K562 (cell line): ENCODE measurements at regions not wholly inside any gene's neighbourhood (a gene's known extent, or its start where the extent isn't known, plus 50 kb on each side); places are given as distances from the start of the nearest gene placed in this dataset.

Experiments used
- CBX2 ChIP-seq: fragments of 200-600 bp; sonication (generic); IDR thresholded peaks from one replicate; pipeline ENCODE4 v1.6.1; 2012; ENCODE audit warnings: mild to moderate bottlenecking, low read length, inconsistent platforms; ENCODE audit not compliant: insufficient read depth, poor library complexity, severe bottlenecking
- COPS2 ChIP-seq: fragments of 450-650 bp; conservative IDR thresholded peaks from 2 replicates; pipeline ENCODE4 v1.6.1; 2016; ENCODE audit warnings: mild to moderate bottlenecking, moderate library complexity
- DMBX1 ChIP-seq: fragments of 250-450 bp; sonication (Bioruptor Pico); IDR thresholded peaks from 2 replicates; pipeline ENCODE4 v1.8.0; 2022; ENCODE audit warnings: inconsistent platforms, mild to moderate bottlenecking, moderate library complexity, borderline replicate concordance
- ETV6 ChIP-seq, 3 experiments: fragments of 150-350 bp in 1 of 3; sonication (generic) in 1 of 3; formaldehyde crosslinking in 1 of 3; IDR thresholded peaks; 2 replicates each; pipeline versions ENCODE4 v1.6.1 to v1.8.0; 2014 to 2022; ENCODE audit warnings: borderline replicate concordance in 2 of 3, low read depth in 2 of 3, antibody characterized with exemption in 1 of 3, low read length in 1 of 3, mild to moderate bottlenecking in 1 of 3, missing genetic modification reagents in 1 of 3
- GTF2E2 ChIP-seq: fragments of 200-800 bp; sonication (Bioruptor generic); IDR thresholded peaks from 2 replicates; pipeline ENCODE4 v1.6.1; 2016; ENCODE audit warnings: missing genetic modification characterization, missing compliant biosample characterization
- HDAC8 ChIP-seq: fragments of 450-650 bp; IDR thresholded peaks from 2 replicates; pipeline ENCODE4 v1.6.1; 2016; ENCODE audit warnings: mild to moderate bottlenecking, missing genetic modification characterization, moderate library complexity, missing compliant biosample characterization
- JUN ChIP-seq, 2 experiments: sonication (generic) in 1 of 2; formaldehyde crosslinking in 1 of 2; IDR thresholded peaks; 2 replicates each; pipeline versions ENCODE4 v1.6.1 to v1.8.0; 2012 to 2022; ENCODE audit warnings: borderline replicate concordance in 2 of 2, mild to moderate bottlenecking in 2 of 2, improper control_type of control experiment in 1 of 2, low read depth in 1 of 2, low read length in 1 of 2, missing genetic modification reagents in 1 of 2
- L3MBTL2 ChIP-seq: fragments of 450-650 bp; IDR thresholded peaks from 2 replicates; pipeline ENCODE4 v1.6.1; 2016; ENCODE audit warnings: mild to moderate bottlenecking, moderate library complexity
- MYC ChIP-seq, 2 experiments: fragments of 250-450 bp in 1 of 2; sonication (Bioruptor Pico) in 1 of 2; IDR thresholded peaks; 2 replicates each; pipeline versions ENCODE4 v1.5.1 to v1.6.1; 2012 to 2021; ENCODE audit warnings: low read depth in 2 of 2, borderline replicate concordance in 1 of 2, improper control_type of control experiment in 1 of 2, low read length in 1 of 2, mild to moderate bottlenecking in 1 of 2, moderate library complexity in 1 of 2
- NELFE ChIP-seq: IDR thresholded peaks from 2 replicates; pipeline ENCODE4 v1.6.1; 2011; ENCODE audit warnings: mild to moderate bottlenecking; ENCODE audit not compliant: insufficient read depth, insufficient read length
- NFIC ChIP-seq: fragments of 450-650 bp; IDR thresholded peaks from 2 replicates; pipeline ENCODE4 v1.6.1; 2017; ENCODE audit warnings: mild to moderate bottlenecking, inconsistent platforms
- NFYB ChIP-seq: IDR thresholded peaks from 2 replicates; pipeline ENCODE4 v1.6.1; 2011; ENCODE audit warnings: mild to moderate bottlenecking, moderate library complexity; ENCODE audit not compliant: insufficient read length; ENCODE audit errors: extremely low read depth
- POU5F1 ChIP-seq: fragments of 150-350 bp; IDR thresholded peaks from 2 replicates; pipeline ENCODE4 v1.6.1; 2014; ENCODE audit warnings: borderline replicate concordance, low read length, low read depth, mild to moderate bottlenecking; ENCODE audit not compliant: partially characterized antibody
- SREBF2 ChIP-seq: sonication (generic); formaldehyde crosslinking; IDR thresholded peaks from 2 replicates; pipeline ENCODE4 v1.4.0; 2020; ENCODE audit warnings: mild to moderate bottlenecking, missing genetic modification reagents
- SRSF7 ChIP-seq: fragments of 200-400 bp; formaldehyde crosslinking; optimal IDR thresholded peaks from 2 replicates; pipeline ENCODE3; 2017; ENCODE audit warnings: mild to moderate bottlenecking, low read depth, low read length
- U2AF1 ChIP-seq: fragments of 200-400 bp; formaldehyde crosslinking; optimal IDR thresholded peaks from 2 replicates; pipeline ENCODE3; 2017; ENCODE audit warnings: mild to moderate bottlenecking, low read depth, low read length, moderate library complexity
- XRCC5 ChIP-seq: fragments of 200-400 bp; formaldehyde crosslinking; IDR thresholded peaks from 2 replicates; pipeline ENCODE4 v1.6.1; 2017; ENCODE audit warnings: low read depth, mild to moderate bottlenecking, low read length
- ZNF134 ChIP-seq: fragments of 250-450 bp; sonication (Bioruptor Pico); conservative IDR thresholded peaks from 2 replicates; pipeline ENCODE4 v1.4.0; 2020
- ZNF589 ChIP-seq: fragments of 200-800 bp; sonication (Bioruptor generic); IDR thresholded peaks from 2 replicates; pipeline ENCODE4 v1.6.1; 2016; ENCODE audit warnings: low read depth, missing genetic modification characterization, missing compliant biosample characterization
- TF ChIP-seq, protein P1 (sequence below): fragments of 450-650 bp; IDR thresholded peaks from 2 replicates; pipeline ENCODE4 v1.6.1; 2017; ENCODE audit warnings: mild to moderate bottlenecking, moderate library complexity
- TF ChIP-seq, protein P2 (sequence below), 2 experiments: fragments of 450-650 bp in 1 of 2; sonication (generic) in 1 of 2; formaldehyde crosslinking; conservative IDR thresholded peaks; 2 replicates each; pipeline versions ENCODE4 v1.4.0 to v1.8.1; 2020 to 2022; ENCODE audit warnings: mild to moderate bottlenecking in 1 of 2, missing genetic modification reagents in 1 of 2
- TF ChIP-seq, protein P3 (sequence below): fragments of 450-650 bp; IDR thresholded peaks from 2 replicates; pipeline ENCODE4 v1.6.1; 2018; ENCODE audit warnings: mild to moderate bottlenecking, low read depth; ENCODE audit not compliant: partially characterized antibody

DNA sequence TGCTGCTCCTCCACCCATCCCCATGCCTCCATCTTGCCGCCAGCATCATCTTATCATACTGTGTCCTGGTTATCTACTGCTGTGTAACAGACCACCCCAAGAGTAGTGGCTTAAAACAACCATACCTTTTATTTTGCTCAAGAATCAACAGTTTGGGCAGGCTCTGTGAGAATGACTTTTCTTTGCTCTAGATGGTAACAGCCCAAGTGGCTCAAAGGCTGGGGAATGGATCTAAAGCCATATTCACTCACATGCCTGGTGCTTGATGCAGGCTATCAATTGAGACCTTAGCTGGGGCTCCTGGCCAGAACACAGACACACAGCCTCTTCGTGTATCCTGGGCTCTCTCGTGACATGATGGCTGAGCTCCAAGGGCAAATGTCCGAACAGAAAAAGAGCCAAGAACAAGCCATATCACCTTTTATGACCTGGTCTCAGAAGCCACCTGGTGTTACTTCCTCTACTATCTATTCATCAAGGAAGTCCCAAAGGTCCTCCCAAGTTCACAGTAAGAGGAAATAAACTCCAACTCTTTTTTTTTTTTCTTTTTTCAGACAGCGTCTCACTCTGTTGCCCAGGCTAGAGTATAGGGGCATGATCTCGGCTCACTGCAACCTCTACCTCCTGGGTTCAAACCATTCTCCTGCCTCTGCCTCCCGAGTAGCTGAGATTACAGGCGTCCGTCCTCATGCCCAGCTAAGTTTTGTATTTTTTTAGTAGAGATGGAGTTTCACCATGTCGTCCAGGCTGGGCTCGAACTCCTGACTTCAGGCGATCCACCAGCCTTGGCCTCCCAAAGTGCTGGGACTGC lies 159.3 kb upstream of the JARID2 start (continued):
- TF ChIP-seq, protein P1, sequence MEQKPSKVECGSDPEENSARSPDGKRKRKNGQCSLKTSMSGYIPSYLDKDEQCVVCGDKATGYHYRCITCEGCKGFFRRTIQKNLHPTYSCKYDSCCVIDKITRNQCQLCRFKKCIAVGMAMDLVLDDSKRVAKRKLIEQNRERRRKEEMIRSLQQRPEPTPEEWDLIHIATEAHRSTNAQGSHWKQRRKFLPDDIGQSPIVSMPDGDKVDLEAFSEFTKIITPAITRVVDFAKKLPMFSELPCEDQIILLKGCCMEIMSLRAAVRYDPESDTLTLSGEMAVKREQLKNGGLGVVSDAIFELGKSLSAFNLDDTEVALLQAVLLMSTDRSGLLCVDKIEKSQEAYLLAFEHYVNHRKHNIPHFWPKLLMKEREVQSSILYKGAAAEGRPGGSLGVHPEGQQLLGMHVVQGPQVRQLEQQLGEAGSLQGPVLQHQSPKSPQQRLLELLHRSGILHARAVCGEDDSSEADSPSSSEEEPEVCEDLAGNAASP, result no peak
- TF ChIP-seq CBX2 (no peak), NFIC (peak; percentile 78), ZNF134 (CRISPR knock-in tag) (peak; percentile 74), MYC (IDR thresholded peaks at IDR 0.05; ENCODE audit: low read depth, low read length) (peak; percentile 35; the same call in 1 of the 2 replicates), MYC (CRISPR knock-in tag; IDR thresholded peaks at IDR 0.05; ENCODE audit: borderline replicate concordance, low read depth) (no peak), COPS2 (no peak), XRCC5 (no peak), POU5F1 (no peak), NELFE (no peak), GTF2E2 (tag) (no peak), HDAC8 (tag) (no peak), SREBF2 (CRISPR knock-in tag) (no peak), JUN (IDR thresholded peaks at IDR 0.05; ENCODE audit: borderline replicate concordance, low read depth, low read length) (no peak), JUN (CRISPR knock-in tag; IDR thresholded peaks at IDR 0.05; ENCODE audit: borderline replicate concordance) (no peak), U2AF1 (no peak), L3MBTL2 (peak; percentile 69), SRSF7 (no peak), NFYB (no peak), DMBX1 (CRISPR knock-in tag) (0 out of 2 replicates have a peak, but pooled peaks have one; percentile 13), ETV6 (IDR thresholded peaks at IDR 0.05; ENCODE audit: borderline replicate concordance in 1 of 2, low read depth in 2 of 2, low read length in 1 of 2) (peak; percentile 84 to 97; a peak in 3 of 4 replicates), ETV6 (CRISPR knock-in tag; IDR thresholded peaks at IDR 0.05; ENCODE audit: borderline replicate concordance) (no peak), ZNF589 (CRISPR knock-in tag) (peak; percentile 33; the same call in 1 of the 2 replicates)
- TF ChIP-seq, protein P2, sequence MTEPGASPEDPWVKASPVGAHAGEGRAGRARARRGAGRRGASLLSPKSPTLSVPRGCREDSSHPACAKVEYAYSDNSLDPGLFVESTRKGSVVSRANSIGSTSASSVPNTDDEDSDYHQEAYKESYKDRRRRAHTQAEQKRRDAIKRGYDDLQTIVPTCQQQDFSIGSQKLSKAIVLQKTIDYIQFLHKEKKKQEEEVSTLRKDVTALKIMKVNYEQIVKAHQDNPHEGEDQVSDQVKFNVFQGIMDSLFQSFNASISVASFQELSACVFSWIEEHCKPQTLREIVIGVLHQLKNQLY (CRISPR knock-in tag; conservative IDR thresholded peaks at IDR 0.05), result no peak
- TF ChIP-seq, protein P3, sequence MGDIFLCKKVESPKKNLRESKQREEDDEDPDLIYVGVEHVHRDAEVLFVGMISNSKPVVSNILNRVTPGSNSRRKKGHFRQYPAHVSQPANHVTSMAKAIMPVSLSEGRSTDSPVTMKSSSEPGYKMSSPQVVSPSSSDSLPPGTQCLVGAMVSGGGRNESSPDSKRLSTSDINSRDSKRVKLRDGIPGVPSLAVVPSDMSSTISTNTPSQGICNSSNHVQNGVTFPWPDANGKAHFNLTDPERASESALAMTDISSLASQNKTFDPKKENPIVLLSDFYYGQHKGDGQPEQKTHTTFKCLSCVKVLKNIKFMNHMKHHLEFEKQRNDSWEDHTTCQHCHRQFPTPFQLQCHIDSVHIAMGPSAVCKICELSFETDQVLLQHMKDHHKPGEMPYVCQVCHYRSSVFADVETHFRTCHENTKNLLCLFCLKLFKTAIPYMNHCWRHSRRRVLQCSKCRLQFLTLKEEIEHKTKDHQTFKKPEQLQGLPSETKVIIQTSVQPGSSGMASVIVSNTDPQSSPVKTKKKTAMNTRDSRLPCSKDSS, result no peak
